Right ventricle myocardium inferior (tissue), 1 donor: ENCODE measurements at regions not wholly inside any gene's neighbourhood (a gene's known extent, or its start where the extent isn't known, plus 50 kb on each side); places are given as distances from the start of the nearest gene placed in this dataset.
A peak's percentile ranks its signal among the peaks of the same experiment; 100 is the strongest.

Experiments used
- ATAC-seq: fragments of 200-7000 bp; cut with Tn5 transposase; one replicate; pipeline ENCODE4 v1.9.1; 2020; ENCODE audit warnings: mild to moderate bottlenecking, moderate library complexity
- DNase-seq: peaks from one replicate; pipeline ENCODE4 v3.0.0; 2021; ENCODE audit errors: missing footprints
- intact Hi-C: fragments of 100-400 bp; cut with DNase I; formaldehyde crosslinking; loops from one replicate; pipeline ENCODE4 v1.11.0; 2022
- donor health status: DM: no; HTN: yes; CAD: no; lungs with severe emphysema.

- intact Hi-C loops: loop anchor here (5.0 kb wide), 2 partner anchors 136 to 411 kb away; no protein-coding TSS in a partner anchor
- ATAC-seq (peak; percentile 70), DNase-seq (no peak)
These were observed 268.0 kb downstream of the OPA1 start for GRCh38 chr3:193861012-193861411.

GRCh38 chr3:193862843-193863242 lies 269.8 kb downstream of the OPA1 start:
- ATAC-seq (no peak), DNase-seq (no peak)
- intact Hi-C loops: loop anchor here (5.0 kb wide), 2 partner anchors 134 to 409 kb away; no protein-coding TSS in a partner anchor

- intact Hi-C loops: loop anchor here (5.0 kb wide), 2 partner anchors 133 to 408 kb away; no protein-coding TSS in a partner anchor
- DNase-seq (peak; percentile 68), ATAC-seq (peak; percentile 84)
These were observed 270.8 kb downstream of the OPA1 start for GRCh38 chr3:193863657-193864357.

GRCh38 chr3:193865339-193865738 lies 270.6 kb upstream of the HES1 start:
- intact Hi-C loops: no loop called here
- no peak for ATAC-seq
- no peak for DNase-seq

GRCh38 chr3:193865896-193866480 lies 270.0 kb upstream of the HES1 start:
- no peak for DNase-seq
- intact Hi-C loops: no loop called here
- no peak for ATAC-seq

- intact Hi-C loops: no loop called here
- DNase-seq (no peak), ATAC-seq (no peak)
These were observed 267.4 kb upstream of the HES1 start for GRCh38 chr3:193868590-193868989.

GRCh38 chr3:193869221-193870201 lies 266.4 kb upstream of the HES1 start:
- DNase-seq: peak; percentile 74
- intact Hi-C loops: no loop called here
- peak; percentile 71 for ATAC-seq

- intact Hi-C loops: no loop called here
These were observed 265.4 kb upstream of the HES1 start for GRCh38 chr3:193870376-193871219.

GRCh38 chr3:193871220-193871485 lies 264.8 kb upstream of the HES1 start:
- no peak for DNase-seq
- intact Hi-C loops: no loop called here
- ATAC-seq: no peak

More at GRCh38 chr3:193870376-193871219, 265.4 kb upstream of the HES1 start:
- no peak for ATAC-seq
- no peak for DNase-seq

GRCh38 chr3:193872265-193872753 lies 263.6 kb upstream of the HES1 start:
- ATAC-seq: no peak
- intact Hi-C loops: no loop called here
- DNase-seq: no peak

GRCh38 chr3:193873426-193874201 lies 262.3 kb upstream of the HES1 start:
- ATAC-seq (no peak), DNase-seq (no peak)
- intact Hi-C loops: no loop called here

- ATAC-seq (no peak), DNase-seq (no peak)
- intact Hi-C loops: no loop called here
These were observed 261.4 kb upstream of the HES1 start for GRCh38 chr3:193874512-193874911.

GRCh38 chr3:193874997-193875593 lies 260.9 kb upstream of the HES1 start:
- intact Hi-C loops: no loop called here
- DNase-seq (no peak), ATAC-seq (no peak)

- intact Hi-C loops: no loop called here
- DNase-seq (no peak), ATAC-seq (no peak)
These were observed 260.2 kb upstream of the HES1 start for GRCh38 chr3:193875601-193876321.

GRCh38 chr3:193879099-193879863 lies 256.7 kb upstream of the HES1 start:
- DNase-seq (no peak), ATAC-seq (no peak)
- intact Hi-C loops: no loop called here

GRCh38 chr3:193879864-193880242 lies 256.1 kb upstream of the HES1 start:
- ATAC-seq (no peak), DNase-seq (no peak)
- intact Hi-C loops: no loop called here
